ENCODE measurements at regions not wholly inside any gene's neighbourhood (a gene's known extent, or its start where the extent isn't known, plus 50 kb on each side); places are given as distances from the start of the nearest gene placed in this dataset.

GRCh38 chr4:66193487-66193886 lies 523.2 kb upstream of the EPHA5 start:
- H3K4me2 ChIP-seq (ENCODE audit: control insufficient read depth, extremely low read depth, insufficient read depth, low read depth, low read length): no peak overlapping the region
- H3K9me3 ChIP-seq (ENCODE audit: control insufficient read depth, low read depth, low read length): no peaks in the 10 kb centered on the region
- H3K79me2 ChIP-seq (ENCODE audit: control insufficient read depth, insufficient read depth, low read length): no peaks in the 10 kb centered on the region
- H3K27ac ChIP-seq (ENCODE audit: control insufficient read depth, insufficient read depth, low read length): no peak overlapping the region
- no peaks in the 10 kb centered on the region for H3K27me3 ChIP-seq (ENCODE audit: control insufficient read depth, extremely low read depth, insufficient read depth, low read length)
- H3K4me1 ChIP-seq (ENCODE audit: control insufficient read depth, extremely low read depth, insufficient read depth, low read length): no peaks in the 10 kb centered on the region
- FAIRE-seq (no peak), DNase-seq (ENCODE audit: low read depth, low spot score) (no peak)
- dilution Hi-C loops (cut with MboI; ENCODE audit: extremely low pct_ligation_motif_present, low sequenced_read_pairs): no loop called here
- no peak overlapping the region for H3K4me3 ChIP-seq (ENCODE audit: control insufficient read depth in 2 of 3, extremely low read depth in 1 of 3, insufficient read depth in 2 of 3, low read depth in 1 of 3, low read length in 3 of 3)
- no peak overlapping the region for H2AFZ ChIP-seq (ENCODE audit: control insufficient read depth, low read length)
- no peaks in the 10 kb centered on the region for H3K36me3 ChIP-seq (ENCODE audit: control insufficient read depth in 2 of 2, extremely low read depth in 1 of 2, insufficient read depth in 2 of 2, low read length in 2 of 2)
- H4K20me1 ChIP-seq (ENCODE audit: control insufficient read depth, extremely low read depth, insufficient read depth, low read length): no peaks in the 10 kb centered on the region
- no peak overlapping the region for H3K9ac ChIP-seq (ENCODE audit: control insufficient read depth, extremely low read depth, insufficient read depth, low read length)
- TF ChIP-seq EZH2 (IDR thresholded peaks at IDR 0.05; ENCODE audit: low read length) (no peak), CTCF (optimal IDR thresholded peaks at IDR 0.05 in 1 of 3, IDR thresholded peaks at IDR 0.05 in 1 of 3, conservative IDR thresholded peaks at IDR 0.05 in 1 of 3; ENCODE audit: extremely low read depth in 1 of 3, insufficient read depth in 2 of 3, low read length in 3 of 3) (no peak)
- no peaks in the 10 kb centered on the region for H3K9me1 ChIP-seq (ENCODE audit: control insufficient read depth, extremely low read depth, insufficient read depth, low read length)

- no peaks in the 10 kb centered on the region for H3K79me2 ChIP-seq (ENCODE audit: control insufficient read depth, insufficient read depth, low read length)
- H3K27me3 ChIP-seq (ENCODE audit: control insufficient read depth, extremely low read depth, insufficient read depth, low read length): no peaks in the 10 kb centered on the region
- no peak overlapping the region for H3K4me3 ChIP-seq (ENCODE audit: control insufficient read depth in 2 of 3, extremely low read depth in 1 of 3, insufficient read depth in 2 of 3, low read depth in 1 of 3, low read length in 3 of 3)
- H3K36me3 ChIP-seq (ENCODE audit: control insufficient read depth in 2 of 2, extremely low read depth in 1 of 2, insufficient read depth in 2 of 2, low read length in 2 of 2): no peaks in the 10 kb centered on the region
- dilution Hi-C loops (cut with MboI; ENCODE audit: extremely low pct_ligation_motif_present, low sequenced_read_pairs): no loop called here
- no peaks in the 10 kb centered on the region for H3K9me1 ChIP-seq (ENCODE audit: control insufficient read depth, extremely low read depth, insufficient read depth, low read length)
- TF ChIP-seq EZH2 (IDR thresholded peaks at IDR 0.05; ENCODE audit: low read length) (no peak), CTCF (optimal IDR thresholded peaks at IDR 0.05 in 1 of 3, IDR thresholded peaks at IDR 0.05 in 1 of 3, conservative IDR thresholded peaks at IDR 0.05 in 1 of 3; ENCODE audit: extremely low read depth in 1 of 3, insufficient read depth in 2 of 3, low read length in 3 of 3) (no peak)
- FAIRE-seq: no peak
- no peak overlapping the region for H3K27ac ChIP-seq (ENCODE audit: control insufficient read depth, insufficient read depth, low read length)
- no peaks in the 10 kb centered on the region for H3K4me1 ChIP-seq (ENCODE audit: control insufficient read depth, extremely low read depth, insufficient read depth, low read length)
- no peak overlapping the region for H3K9ac ChIP-seq (ENCODE audit: control insufficient read depth, extremely low read depth, insufficient read depth, low read length)
- no peaks in the 10 kb centered on the region for H4K20me1 ChIP-seq (ENCODE audit: control insufficient read depth, extremely low read depth, insufficient read depth, low read length)
- no peak for DNase-seq (ENCODE audit: low read depth, low spot score)
- H3K9me3 ChIP-seq (ENCODE audit: control insufficient read depth, low read depth, low read length): no peaks in the 10 kb centered on the region
- no peak overlapping the region for H3K4me2 ChIP-seq (ENCODE audit: control insufficient read depth, extremely low read depth, insufficient read depth, low read depth, low read length)
- no peak overlapping the region for H2AFZ ChIP-seq (ENCODE audit: control insufficient read depth, low read length)
Measured at GRCh38 chr4:66187175-66187720, 517.0 kb upstream of the EPHA5 start.

Data from keratinocyte (primary cell).